ENCODE measurements at regions not wholly inside any gene's neighbourhood (a gene's known extent, or its start where the extent isn't known, plus 50 kb on each side); places are given as distances from the start of the nearest gene placed in this dataset.

DNA sequence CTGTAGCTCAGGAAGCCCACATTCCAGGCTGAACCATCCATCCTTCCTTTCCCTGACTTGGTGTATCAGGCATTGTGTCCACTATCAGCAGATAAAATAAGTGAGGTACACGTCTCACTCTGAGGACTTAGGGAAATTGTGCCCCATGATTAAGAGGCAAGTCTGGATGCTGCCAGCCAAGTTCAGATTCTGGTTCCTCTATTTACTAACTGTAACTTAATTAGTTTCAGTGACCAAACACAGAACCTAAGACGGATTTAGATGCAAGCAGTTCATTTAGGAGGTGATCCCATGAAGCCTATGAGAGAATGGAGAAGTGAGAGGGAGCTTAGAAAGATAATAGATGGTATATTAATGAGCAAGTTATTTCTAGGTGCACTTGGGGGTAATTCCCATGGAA lies 56.6 kb upstream of the PACRGL start:
- Histone ChIP-seq H3K4me3 (ENCODE audit: low read depth in 2 of 2, low read length in 2 of 2) (no peak overlapping the region), H3K9me3 (ENCODE audit: control insufficient read depth, insufficient read depth, low read depth, low read length) (no peaks in the 10 kb centered on the region), H3K36me3 (ENCODE audit: control insufficient read depth, insufficient read depth, low read length) (no peaks in the 10 kb centered on the region), H3K27me3 (ENCODE audit: control insufficient read depth, insufficient read depth, low read length) (no peaks in the 10 kb centered on the region), H3K4me1 (ENCODE audit: control insufficient read depth, insufficient read depth, low read length) (no peaks in the 10 kb centered on the region), H3K27ac (ENCODE audit: low read length) (no peak overlapping the region)
- intact Hi-C loops (cut with micrococcal nuclease; ENCODE audit: unreplicated experiment) (no loop called here), in situ Hi-C loops (cut with HindIII; ENCODE audit: low pct_unique_long_range_greater_than_20kb, low sequenced_read_pairs) (no loop called here)
- TF ChIP-seq SIN3A (IDR thresholded peaks at IDR 0.05; ENCODE audit: borderline replicate concordance, insufficient read depth, low read depth, low read length) (no peak), POLR2AphosphoS5 (IDR thresholded peaks at IDR 0.05; ENCODE audit: low read depth, low read length) (no peak), TCF7L2 (IDR thresholded peaks at IDR 0.05; ENCODE audit: low read depth, low read length) (no peak)
- TF ChIP-seq, protein P1, sequence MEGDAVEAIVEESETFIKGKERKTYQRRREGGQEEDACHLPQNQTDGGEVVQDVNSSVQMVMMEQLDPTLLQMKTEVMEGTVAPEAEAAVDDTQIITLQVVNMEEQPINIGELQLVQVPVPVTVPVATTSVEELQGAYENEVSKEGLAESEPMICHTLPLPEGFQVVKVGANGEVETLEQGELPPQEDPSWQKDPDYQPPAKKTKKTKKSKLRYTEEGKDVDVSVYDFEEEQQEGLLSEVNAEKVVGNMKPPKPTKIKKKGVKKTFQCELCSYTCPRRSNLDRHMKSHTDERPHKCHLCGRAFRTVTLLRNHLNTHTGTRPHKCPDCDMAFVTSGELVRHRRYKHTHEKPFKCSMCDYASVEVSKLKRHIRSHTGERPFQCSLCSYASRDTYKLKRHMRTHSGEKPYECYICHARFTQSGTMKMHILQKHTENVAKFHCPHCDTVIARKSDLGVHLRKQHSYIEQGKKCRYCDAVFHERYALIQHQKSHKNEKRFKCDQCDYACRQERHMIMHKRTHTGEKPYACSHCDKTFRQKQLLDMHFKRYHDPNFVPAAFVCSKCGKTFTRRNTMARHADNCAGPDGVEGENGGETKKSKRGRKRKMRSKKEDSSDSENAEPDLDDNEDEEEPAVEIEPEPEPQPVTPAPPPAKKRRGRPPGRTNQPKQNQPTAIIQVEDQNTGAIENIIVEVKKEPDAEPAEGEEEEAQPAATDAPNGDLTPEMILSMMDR (IDR thresholded peaks at IDR 0.05), result no peak
- TF ChIP-seq, protein P2, sequence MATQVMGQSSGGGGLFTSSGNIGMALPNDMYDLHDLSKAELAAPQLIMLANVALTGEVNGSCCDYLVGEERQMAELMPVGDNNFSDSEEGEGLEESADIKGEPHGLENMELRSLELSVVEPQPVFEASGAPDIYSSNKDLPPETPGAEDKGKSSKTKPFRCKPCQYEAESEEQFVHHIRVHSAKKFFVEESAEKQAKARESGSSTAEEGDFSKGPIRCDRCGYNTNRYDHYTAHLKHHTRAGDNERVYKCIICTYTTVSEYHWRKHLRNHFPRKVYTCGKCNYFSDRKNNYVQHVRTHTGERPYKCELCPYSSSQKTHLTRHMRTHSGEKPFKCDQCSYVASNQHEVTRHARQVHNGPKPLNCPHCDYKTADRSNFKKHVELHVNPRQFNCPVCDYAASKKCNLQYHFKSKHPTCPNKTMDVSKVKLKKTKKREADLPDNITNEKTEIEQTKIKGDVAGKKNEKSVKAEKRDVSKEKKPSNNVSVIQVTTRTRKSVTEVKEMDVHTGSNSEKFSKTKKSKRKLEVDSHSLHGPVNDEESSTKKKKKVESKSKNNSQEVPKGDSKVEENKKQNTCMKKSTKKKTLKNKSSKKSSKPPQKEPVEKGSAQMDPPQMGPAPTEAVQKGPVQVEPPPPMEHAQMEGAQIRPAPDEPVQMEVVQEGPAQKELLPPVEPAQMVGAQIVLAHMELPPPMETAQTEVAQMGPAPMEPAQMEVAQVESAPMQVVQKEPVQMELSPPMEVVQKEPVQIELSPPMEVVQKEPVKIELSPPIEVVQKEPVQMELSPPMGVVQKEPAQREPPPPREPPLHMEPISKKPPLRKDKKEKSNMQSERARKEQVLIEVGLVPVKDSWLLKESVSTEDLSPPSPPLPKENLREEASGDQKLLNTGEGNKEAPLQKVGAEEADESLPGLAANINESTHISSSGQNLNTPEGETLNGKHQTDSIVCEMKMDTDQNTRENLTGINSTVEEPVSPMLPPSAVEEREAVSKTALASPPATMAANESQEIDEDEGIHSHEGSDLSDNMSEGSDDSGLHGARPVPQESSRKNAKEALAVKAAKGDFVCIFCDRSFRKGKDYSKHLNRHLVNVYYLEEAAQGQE (IDR thresholded peaks at IDR 0.05; ENCODE audit: insufficient read depth in 1 of 2, low read depth in 2 of 2, low read length in 1 of 2), result no peak
- POLR2A ChIA-PET, result no interaction called here
- DNase-seq (ENCODE audit: low read depth, low spot score) (no peak), ATAC-seq (no peak)
- CTCF ChIA-PET, result interaction anchor here (0.7 kb wide), 1 partner anchor 121 kb away, joined by 3 read pairs; no protein-coding TSS in a partner anchor
- no TSS peak for BruUV-seq (replicated peaks)

DNA sequence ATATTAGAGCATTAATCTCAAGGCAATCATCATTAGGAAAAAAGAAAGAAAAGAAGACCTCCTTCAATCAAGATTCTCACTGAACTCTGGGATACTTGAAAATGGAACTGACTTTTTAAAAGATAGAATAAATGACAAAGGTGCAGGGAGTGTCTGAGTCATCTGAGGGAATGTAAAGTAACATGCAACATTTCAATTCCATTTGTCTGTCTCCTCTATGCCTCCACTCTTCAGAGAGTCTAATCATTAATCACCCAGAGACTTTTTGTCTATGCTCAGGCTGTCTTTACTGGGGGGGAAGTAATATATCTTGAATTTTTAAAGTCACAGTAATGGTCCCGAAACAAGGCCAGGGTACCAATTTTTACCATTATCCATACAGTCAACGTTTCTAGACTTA lies 55.0 kb upstream of the PACRGL start:
- TF ChIP-seq SIN3A (IDR thresholded peaks at IDR 0.05; ENCODE audit: borderline replicate concordance, insufficient read depth, low read depth, low read length) (no peak), POLR2AphosphoS5 (IDR thresholded peaks at IDR 0.05; ENCODE audit: low read depth, low read length) (no peak), TCF7L2 (IDR thresholded peaks at IDR 0.05; ENCODE audit: low read depth, low read length) (no peak)
- TF ChIP-seq, protein P1 (IDR thresholded peaks at IDR 0.05), result no peak
- TF ChIP-seq, protein P2 (IDR thresholded peaks at IDR 0.05; ENCODE audit: insufficient read depth in 1 of 2, low read depth in 2 of 2, low read length in 1 of 2), result no peak
- CTCF ChIA-PET, result no interaction called here
- in situ Hi-C loops (cut with HindIII; ENCODE audit: low pct_unique_long_range_greater_than_20kb, low sequenced_read_pairs), result no loop called here
- no peak overlapping the region for H3K27ac ChIP-seq (ENCODE audit: low read length)
- POLR2A ChIA-PET, result no interaction called here
- no peaks in the 10 kb centered on the region for H3K27me3 ChIP-seq (ENCODE audit: control insufficient read depth, insufficient read depth, low read length)
- H3K4me3 ChIP-seq (ENCODE audit: low read depth in 2 of 2, low read length in 2 of 2), result no peak overlapping the region
- no peaks in the 10 kb centered on the region for H3K4me1 ChIP-seq (ENCODE audit: control insufficient read depth, insufficient read depth, low read length)
- H3K36me3 ChIP-seq (ENCODE audit: control insufficient read depth, insufficient read depth, low read length), result no peaks in the 10 kb centered on the region
- DNase-seq (ENCODE audit: low read depth, low spot score) (no peak), ATAC-seq (no peak)
- H3K9me3 ChIP-seq (ENCODE audit: control insufficient read depth, insufficient read depth, low read depth, low read length), result no peaks in the 10 kb centered on the region
- intact Hi-C loops (cut with micrococcal nuclease; ENCODE audit: unreplicated experiment), result no loop called here
- BruUV-seq (replicated peaks), result no TSS peak
